Rectal smooth muscle tissue (tissue), 1 donor: ENCODE measurements at regions not wholly inside any gene's neighbourhood (a gene's known extent, or its start where the extent isn't known, plus 50 kb on each side); places are given as distances from the start of the nearest gene placed in this dataset.

Source experiments
- H3K27ac ChIP-seq: one replicate; pipeline ENCODE4 v1.7.0; 2013; ENCODE audit warnings: low read depth, low read length, inconsistent platforms
- H3K27me3 ChIP-seq: one replicate; pipeline ENCODE4 v1.7.0; 2013; ENCODE audit warnings: low read length; ENCODE audit not compliant: control insufficient read depth, insufficient read depth
- H3K36me3 ChIP-seq: one replicate; pipeline ENCODE4 v1.7.0; 2013; ENCODE audit warnings: low read length; ENCODE audit not compliant: control insufficient read depth, insufficient read depth
- H3K4me1 ChIP-seq: one replicate; pipeline ENCODE4 v1.7.0; 2013; ENCODE audit warnings: low read length; ENCODE audit not compliant: control insufficient read depth, insufficient read depth
- H3K4me3 ChIP-seq: one replicate; pipeline ENCODE4 v1.7.0; 2013; ENCODE audit warnings: low read length
- H3K9ac ChIP-seq: one replicate; pipeline ENCODE4 v1.7.0; 2013; ENCODE audit warnings: low read length

DNA sequence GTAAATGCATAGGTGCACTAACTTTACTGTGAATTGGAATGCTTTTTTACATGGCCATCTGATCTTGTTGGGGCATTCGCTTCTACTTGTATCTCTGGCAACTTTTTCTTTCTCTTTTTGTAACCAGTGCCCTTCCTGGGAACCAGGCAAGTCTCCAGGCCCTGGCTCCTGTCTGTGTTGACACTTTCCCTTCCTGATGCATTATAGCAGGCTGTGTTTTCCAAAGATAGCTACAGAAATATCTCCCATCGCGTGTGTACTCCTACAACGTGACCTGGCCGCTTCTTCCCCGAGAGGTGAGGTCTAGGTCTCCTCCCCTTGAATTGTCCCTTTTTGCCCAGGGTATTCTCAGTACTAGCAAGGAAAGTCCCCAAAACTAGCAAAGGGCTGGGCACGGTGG lies 81.1 kb upstream of the SPIN1 start:
- Histone ChIP-seq H3K4me3 (no peak overlapping the region), H3K36me3 (no peaks in the 10 kb centered on the region), H3K27me3 (no peaks in the 10 kb centered on the region), H3K27ac (no peak overlapping the region), H3K4me1 (no peaks in the 10 kb centered on the region), H3K9ac (no peak overlapping the region)

DNA sequence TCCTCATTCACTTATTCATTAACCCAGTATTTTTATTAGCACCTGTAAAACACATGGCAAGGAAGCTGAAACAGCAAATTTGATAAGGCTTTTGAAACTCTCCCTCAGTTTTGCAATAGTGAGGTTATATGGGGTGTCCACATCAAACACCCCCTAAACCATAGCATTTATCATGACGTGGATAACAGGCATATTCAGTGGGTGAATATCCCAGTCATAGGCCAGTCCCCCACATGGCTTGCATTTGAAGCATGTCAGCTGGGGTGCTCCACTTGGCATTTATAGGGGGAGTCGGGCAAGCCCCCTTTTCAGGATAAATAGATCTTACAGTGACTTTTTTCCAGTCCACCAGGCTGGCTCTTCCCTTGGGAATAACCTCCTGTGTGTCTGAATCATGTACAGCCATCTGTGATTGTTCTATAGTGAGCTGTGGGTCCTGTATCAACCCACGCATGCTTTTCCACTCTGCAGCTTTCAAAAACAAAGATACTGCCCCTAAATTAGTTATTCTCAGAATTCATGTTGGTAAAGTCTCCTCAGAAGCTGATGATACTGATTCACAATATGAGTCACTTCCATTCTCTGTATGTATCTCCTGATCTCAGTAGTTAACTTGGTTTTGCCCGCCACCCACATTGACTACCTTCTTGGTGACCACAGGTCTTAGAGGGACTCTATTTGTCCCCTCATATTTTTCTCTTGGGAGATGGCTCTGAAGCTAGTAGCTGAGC lies 84.4 kb upstream of the SPIN1 start:
- Histone ChIP-seq H3K9ac (no peak overlapping the region), H3K27ac (no peak overlapping the region), H3K4me3 (no peak overlapping the region), H3K4me1 (no peaks in the 10 kb centered on the region), H3K36me3 (no peaks in the 10 kb centered on the region), H3K27me3 (no peaks in the 10 kb centered on the region)

DNA sequence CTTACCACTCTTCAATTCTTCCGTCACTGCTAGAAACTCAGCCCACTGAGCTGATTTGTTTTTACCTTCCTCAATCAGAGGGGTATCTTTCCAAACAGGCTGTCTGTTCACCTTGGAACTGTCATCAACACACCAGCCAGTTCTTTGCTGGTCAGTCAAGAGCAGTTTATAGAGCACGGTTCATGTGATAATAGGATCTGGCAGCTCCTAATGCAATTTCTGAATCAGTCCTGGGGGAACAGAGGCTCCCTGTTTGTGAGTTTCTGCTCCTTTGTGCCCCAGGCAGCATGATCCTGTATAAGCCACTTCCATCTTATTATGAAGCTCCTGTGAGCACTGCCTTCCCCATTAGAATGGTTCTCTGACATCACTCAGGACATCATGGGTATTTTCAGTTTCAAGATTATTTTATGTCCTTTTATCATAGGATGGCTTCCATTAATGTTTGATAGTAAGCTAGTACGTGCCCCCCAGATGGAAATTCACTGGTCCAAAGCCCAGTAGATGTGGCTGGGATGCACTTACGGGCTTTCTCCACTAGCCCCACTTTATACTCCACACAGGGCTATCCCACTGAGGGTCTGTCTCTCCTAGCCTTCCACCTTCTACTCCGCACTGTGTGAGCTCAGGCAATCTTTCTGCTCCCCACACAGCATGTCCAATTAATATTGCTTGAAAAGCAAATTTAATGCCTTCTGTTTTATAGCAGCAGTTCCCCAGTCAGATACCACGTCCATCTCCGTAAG lies 85.5 kb upstream of the SPIN1 start:
- no peak overlapping the region for H3K9ac ChIP-seq
- no peak overlapping the region for H3K27ac ChIP-seq
- no peak overlapping the region for H3K4me3 ChIP-seq
- no peaks in the 10 kb centered on the region for H3K27me3 ChIP-seq
- no peaks in the 10 kb centered on the region for H3K4me1 ChIP-seq
- H3K36me3 ChIP-seq: no peaks in the 10 kb centered on the region

GRCh38 chr9:88300556-88300955 lies 87.7 kb upstream of the SPIN1 start:
- Histone ChIP-seq H3K4me3 (no peak overlapping the region), H3K9ac (no peak overlapping the region), H3K27ac (no peak overlapping the region), H3K4me1 (no peaks in the 10 kb centered on the region), H3K27me3 (no peaks in the 10 kb centered on the region), H3K36me3 (no peaks in the 10 kb centered on the region)

- Histone ChIP-seq H3K27me3 (no peaks in the 10 kb centered on the region), H3K9ac (no peak overlapping the region), H3K27ac (no peak overlapping the region), H3K4me3 (no peak overlapping the region), H3K4me1 (no peaks in the 10 kb centered on the region), H3K36me3 (no peaks in the 10 kb centered on the region)
Observed at GRCh38 chr9:88291856-88292255, 96.4 kb upstream of the SPIN1 start.

GRCh38 chr9:88291056-88291455 lies 97.2 kb upstream of the SPIN1 start:
- Histone ChIP-seq H3K36me3 (no peaks in the 10 kb centered on the region), H3K9ac (no peak overlapping the region), H3K4me3 (no peak overlapping the region), H3K27ac (no peak overlapping the region), H3K27me3 (no peaks in the 10 kb centered on the region), H3K4me1 (no peaks in the 10 kb centered on the region)

- Histone ChIP-seq H3K9ac (no peak overlapping the region), H3K36me3 (no peaks in the 10 kb centered on the region), H3K4me3 (no peak overlapping the region), H3K27ac (no peak overlapping the region), H3K4me1 (no peaks in the 10 kb centered on the region), H3K27me3 (no peaks in the 10 kb centered on the region)
Observed at GRCh38 chr9:88289532-88289931, 98.7 kb upstream of the SPIN1 start.

DNA sequence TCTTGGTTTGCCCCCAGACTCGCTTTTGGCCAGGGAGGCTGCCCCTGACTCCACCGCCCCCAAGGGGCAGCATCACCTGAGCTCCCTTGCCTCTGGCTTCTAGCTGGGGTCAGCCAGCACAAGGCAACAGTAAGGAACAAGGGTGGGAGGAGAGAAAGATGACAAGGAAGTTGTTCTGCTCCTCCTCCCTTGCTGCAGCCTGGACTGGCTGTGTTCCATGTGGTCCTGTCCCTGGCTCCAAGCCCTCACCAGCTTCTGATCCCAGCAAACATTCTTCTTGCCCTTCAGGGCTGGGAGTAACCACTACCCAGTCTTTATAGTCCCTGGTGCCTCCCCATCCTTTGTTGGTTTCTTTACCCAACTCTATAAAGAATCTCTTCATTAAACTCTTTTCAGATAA lies 100.3 kb upstream of the SPIN1 start:
- H3K4me1 ChIP-seq: no peaks in the 10 kb centered on the region
- H3K27ac ChIP-seq: no peak overlapping the region
- no peak overlapping the region for H3K9ac ChIP-seq

GRCh38 chr9:88280816-88281382 lies 107.3 kb upstream of the SPIN1 start:
- Histone ChIP-seq H3K9ac (no peak overlapping the region), H3K27ac (no peak overlapping the region), H3K36me3 (no peaks in the 10 kb centered on the region), H3K4me3 (no peak overlapping the region), H3K27me3 (no peaks in the 10 kb centered on the region), H3K4me1 (no peaks in the 10 kb centered on the region)

More for the DNA sequence above, 100.3 kb upstream of the SPIN1 start:
- no peaks in the 10 kb centered on the region for H3K36me3 ChIP-seq
- no peak overlapping the region for H3K4me3 ChIP-seq
- no peaks in the 10 kb centered on the region for H3K27me3 ChIP-seq

GRCh38 chr9:88278036-88278435 lies 110.2 kb upstream of the SPIN1 start:
- H3K9ac ChIP-seq: no peak overlapping the region
- H3K27me3 ChIP-seq: no peaks in the 10 kb centered on the region
- no peaks in the 10 kb centered on the region for H3K4me1 ChIP-seq
- no peak overlapping the region for H3K27ac ChIP-seq
- H3K36me3 ChIP-seq: no peaks in the 10 kb centered on the region
- no peak overlapping the region for H3K4me3 ChIP-seq

DNA sequence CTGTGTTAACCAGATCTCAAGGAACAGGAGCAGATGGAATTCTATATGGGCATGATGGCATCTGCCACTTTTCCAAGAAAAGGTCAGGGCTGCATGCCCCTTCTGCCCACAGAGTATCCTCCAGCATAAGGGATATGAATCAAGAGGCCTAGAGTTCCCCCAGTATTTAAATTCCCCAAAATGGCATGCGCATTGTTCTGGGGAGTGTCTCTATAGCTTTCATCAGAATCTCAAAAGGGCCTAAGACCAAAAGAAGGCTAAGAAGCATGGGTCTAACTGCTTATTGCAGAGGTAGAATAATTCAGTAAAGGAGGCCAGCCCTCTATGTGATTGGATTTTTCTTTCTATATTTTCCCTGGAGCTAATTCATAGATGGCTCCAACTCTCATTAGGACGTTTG lies 114.2 kb upstream of the SPIN1 start:
- Histone ChIP-seq H3K4me1 (no peaks in the 10 kb centered on the region), H3K36me3 (no peaks in the 10 kb centered on the region), H3K27ac (no peak overlapping the region), H3K27me3 (no peaks in the 10 kb centered on the region), H3K4me3 (no peak overlapping the region), H3K9ac (no peak overlapping the region)

DNA sequence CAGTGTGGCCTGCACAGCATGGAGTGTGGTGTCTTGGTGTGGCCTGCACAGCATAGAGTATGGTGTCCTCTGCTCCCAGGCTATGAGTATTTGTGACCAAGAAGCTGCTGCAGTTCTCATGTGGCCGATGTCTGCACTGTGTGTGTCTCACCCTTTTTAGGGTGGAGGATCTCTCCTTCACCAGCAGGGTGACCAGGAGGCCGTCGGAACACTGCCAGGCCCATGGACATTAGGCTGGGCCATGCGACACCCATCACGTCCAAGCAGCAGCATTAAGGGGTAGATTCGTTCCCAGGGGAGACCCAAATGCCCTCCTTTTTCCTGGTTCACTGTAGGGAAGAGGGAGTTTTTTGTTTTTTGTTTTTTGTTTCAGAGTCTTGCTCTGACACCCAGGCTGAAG lies 115.3 kb upstream of the SPIN1 start:
- no peak overlapping the region for H3K4me3 ChIP-seq
- no peak overlapping the region for H3K27ac ChIP-seq
- no peaks in the 10 kb centered on the region for H3K4me1 ChIP-seq
- no peaks in the 10 kb centered on the region for H3K36me3 ChIP-seq
- H3K27me3 ChIP-seq: no peaks in the 10 kb centered on the region
- no peak overlapping the region for H3K9ac ChIP-seq

DNA sequence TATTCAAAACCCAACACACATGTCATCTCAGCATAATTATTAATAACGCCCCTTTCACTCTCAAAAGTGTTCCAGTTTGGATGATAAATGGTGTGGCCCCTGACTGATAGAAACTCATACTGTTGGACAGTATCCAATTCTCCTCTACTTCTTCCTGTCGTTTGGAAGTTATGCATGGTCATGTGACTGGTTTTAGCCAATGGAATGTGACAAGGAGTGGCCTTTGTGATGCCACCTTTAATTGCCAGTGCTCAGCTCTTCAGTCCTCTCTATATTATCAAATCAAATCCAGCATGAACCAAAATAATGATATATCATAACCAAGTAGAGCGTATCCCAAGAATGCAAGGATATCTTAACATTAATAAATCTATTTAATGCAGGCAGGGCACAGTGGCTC lies 117.8 kb upstream of the SPIN1 start:
- H3K36me3 ChIP-seq: no peaks in the 10 kb centered on the region
- no peak overlapping the region for H3K4me3 ChIP-seq
- H3K27me3 ChIP-seq: no peaks in the 10 kb centered on the region
- H3K4me1 ChIP-seq: no peaks in the 10 kb centered on the region
- H3K9ac ChIP-seq: no peak overlapping the region
- H3K27ac ChIP-seq: no peak overlapping the region
